Hematopoietic multipotent progenitor cell (in vitro differentiated cells): ENCODE measurements at regions not wholly inside any gene's neighbourhood (a gene's known extent, or its start where the extent isn't known, plus 50 kb on each side); places are given as distances from the start of the nearest gene placed in this dataset.
"Not testable (repeated sequence)": the region's sequence is repeated elsewhere in the genome, so short reads cannot be mapped to it uniquely, and the experiment has no call there.

Experiments used
- DNase-seq, 3 donors: peaks; one replicate each; pipeline ENCODE4 v3.0.0-alpha.2; 2011 to 2015; ENCODE audit warnings: low read depth in 2 of 3, low spot score in 2 of 3

GRCh38 chr1:157235307-157235706 lies 97.1 kb upstream of the ETV3 start:
- no peak for DNase-seq

- DNase-seq, result no peak
Measured at GRCh38 chr1:157234705-157235273, 96.6 kb upstream of the ETV3 start.

GRCh38 chr1:157233131-157233530 lies 94.9 kb upstream of the ETV3 start:
- peak in 1 of 3 donors; percentile 16 for DNase-seq

- DNase-seq, result no peak
Measured at GRCh38 chr1:157231846-157232525, 93.8 kb upstream of the ETV3 start.

GRCh38 chr1:157230500-157230899 lies 92.3 kb upstream of the ETV3 start:
- no peak for DNase-seq

GRCh38 chr1:157227700-157228099 lies 89.5 kb upstream of the ETV3 start:
- DNase-seq, result no peak

- no peak for DNase-seq
Measured at GRCh38 chr1:157226739-157227138, 88.5 kb upstream of the ETV3 start.

GRCh38 chr1:157219600-157219999 lies 81.4 kb upstream of the ETV3 start:
- DNase-seq, result no peak

GRCh38 chr1:157219182-157219581 lies 81.0 kb upstream of the ETV3 start:
- DNase-seq, result no peak

GRCh38 chr1:157218671-157219070 lies 80.5 kb upstream of the ETV3 start:
- DNase-seq, result no peak

- DNase-seq, result no peak
Measured at GRCh38 chr1:157217486-157217885, 79.3 kb upstream of the ETV3 start.

GRCh38 chr1:157213836-157214235 lies 75.6 kb upstream of the ETV3 start:
- DNase-seq, result no peak

GRCh38 chr1:157209514-157209913 lies 71.3 kb upstream of the ETV3 start:
- DNase-seq, result no peak

- DNase-seq, result not testable (repeated sequence)
Measured at GRCh38 chr1:157205982-157206381, 67.8 kb upstream of the ETV3 start.

- no peak for DNase-seq
Measured at GRCh38 chr1:157203166-157203565, 65.0 kb upstream of the ETV3 start.

- DNase-seq, result no peak
Measured at GRCh38 chr1:157202331-157202730, 64.1 kb upstream of the ETV3 start.

- DNase-seq, result no peak
Measured at GRCh38 chr1:157201767-157202166, 63.6 kb upstream of the ETV3 start.

- DNase-seq, result no peak
Measured at GRCh38 chr1:157200451-157200850, 62.3 kb upstream of the ETV3 start.

- no peak for DNase-seq
Measured at GRCh38 chr1:157199421-157199755, 61.2 kb upstream of the ETV3 start.

- no peak for DNase-seq
Measured at GRCh38 chr1:157198619-157199420, 60.6 kb upstream of the ETV3 start.

GRCh38 chr1:157197906-157198435 lies 59.8 kb upstream of the ETV3 start:
- no peak for DNase-seq
